CD14-positive monocyte (primary cell): ENCODE measurements at regions not wholly inside any gene's neighbourhood (a gene's known extent, or its start where the extent isn't known, plus 50 kb on each side); places are given as distances from the start of the nearest gene placed in this dataset.
A peak's percentile ranks its signal among the peaks of the same experiment; 100 is the strongest.

Source experiments
- DNase-seq, 3 donors: peaks; one replicate each; pipeline ENCODE4 v3.0.0-alpha.2; 2011 to 2022
- H2AFZ ChIP-seq: 2 replicates; pipeline ENCODE4 v1.6.0; 2012; ENCODE audit warnings: mild to moderate bottlenecking, low read depth, low read length, inconsistent platforms; ENCODE audit not compliant: insufficient read depth, poor library complexity, severe bottlenecking
- H3K27ac ChIP-seq, 2 donors: 1 replicate in 1 of 2; 2 replicates in 1 of 2; pipeline ENCODE4 v1.5.1; 2012 to 2013; ENCODE audit warnings: low read length in 2 of 2, control low read depth in 1 of 2, inconsistent platforms in 1 of 2, low read depth in 1 of 2, mild to moderate bottlenecking in 1 of 2
- H3K27me3 ChIP-seq, 2 donors: one replicate each; pipeline versions ENCODE4 v1.6.0 to v1.6.1; 2011 to 2013; ENCODE audit warnings: low read length in 2 of 2; ENCODE audit not compliant: control insufficient read depth in 2 of 2, insufficient read depth in 2 of 2
- H3K36me3 ChIP-seq, 2 donors: replicated peaks in 1 of 2; 1 replicate in 1 of 2; 2 replicates in 1 of 2; pipeline versions ENCODE4 v1.5.1 to v1.6.1; 2012 to 2013; ENCODE audit warnings: low read length in 2 of 2, control low read depth in 1 of 2, inconsistent platforms in 1 of 2, mild to moderate bottlenecking in 1 of 2; ENCODE audit not compliant: insufficient read depth in 2 of 2, control insufficient read depth in 1 of 2
- H3K4me1 ChIP-seq, 2 donors: 1 replicate in 1 of 2; 2 replicates in 1 of 2; pipeline versions ENCODE4 v1.5.1 to v1.6.1; 2012 to 2013; ENCODE audit warnings: low read length in 2 of 2, control low read depth in 1 of 2, inconsistent platforms in 1 of 2, mild to moderate bottlenecking in 1 of 2, moderate library complexity in 1 of 2; ENCODE audit not compliant: insufficient read depth in 2 of 2, control insufficient read depth in 1 of 2
- H3K4me2 ChIP-seq: replicated peaks from 2 replicates; pipeline ENCODE3; 2012; ENCODE audit warnings: low read length, moderate library complexity, mild to moderate bottlenecking; ENCODE audit not compliant: poor library complexity, severe bottlenecking; ENCODE audit errors: extremely low read depth
- H3K4me3 ChIP-seq, 3 experiments: fragments of 200-600 bp in 1 of 3; sonication (generic) in 1 of 3; replicated peaks in 1 of 3; 1 replicate in 2 of 3; 2 replicates in 1 of 3; pipeline ENCODE4 v1.5.1; 2011 to 2013; ENCODE audit warnings: low read length in 3 of 3, mild to moderate bottlenecking in 3 of 3, control low read depth in 2 of 3, low read depth in 2 of 3, inconsistent platforms in 1 of 3, moderate library complexity in 1 of 3
- H3K79me2 ChIP-seq: 2 replicates; pipeline ENCODE4 v1.6.0; 2012; ENCODE audit warnings: mild to moderate bottlenecking, control low read depth, inconsistent platforms, low read length, moderate library complexity; ENCODE audit not compliant: insufficient read depth
- H3K9ac ChIP-seq: 2 replicates; pipeline ENCODE4 v1.6.0; 2017; ENCODE audit warnings: low read length, mild to moderate bottlenecking; ENCODE audit not compliant: insufficient read depth, poor library complexity, severe bottlenecking
- H3K9me3 ChIP-seq, 2 donors: replicated peaks in 1 of 2; 1 replicate in 1 of 2; 2 replicates in 1 of 2; pipeline versions ENCODE4 v1.5.1 to v1.6.1; 2012 to 2013; ENCODE audit warnings: low read length in 2 of 2, control low read depth in 1 of 2; ENCODE audit not compliant: control insufficient read depth in 1 of 2, insufficient read depth in 1 of 2
- H4K20me1 ChIP-seq: 2 replicates; pipeline ENCODE4 v1.6.0; 2012; ENCODE audit warnings: mild to moderate bottlenecking, low read length, control low read depth, moderate library complexity; ENCODE audit not compliant: insufficient read depth
- H3K27ac Mint-ChIP-seq, 7 donors: one replicate each; pipeline ENCODE4 v1.8.0; 2020; ENCODE audit warnings: mild to moderate bottlenecking in 7 of 7, mixed read lengths in 7 of 7, moderate library complexity in 6 of 7, inconsistent platforms in 2 of 7
- H3K27me3 Mint-ChIP-seq, 3 donors: one replicate each; pipeline ENCODE4 v1.8.0; 2021 to 2022; ENCODE audit warnings: low read depth in 3 of 3, mild to moderate bottlenecking in 3 of 3, mixed read lengths in 3 of 3, moderate library complexity in 3 of 3, inconsistent platforms in 1 of 3
- H3K36me3 Mint-ChIP-seq, 2 donors: one replicate each; pipeline ENCODE4 v1.8.0; 2020; ENCODE audit warnings: mixed read lengths in 2 of 2, inconsistent platforms in 1 of 2, mild to moderate bottlenecking in 1 of 2
- H3K4me1 Mint-ChIP-seq: one replicate; pipeline ENCODE4 v1.8.0; 2020; ENCODE audit warnings: mild to moderate bottlenecking, mixed read lengths
- H3K4me3 Mint-ChIP-seq, 2 donors: one replicate each; pipeline ENCODE4 v1.8.0; 2020; ENCODE audit warnings: mild to moderate bottlenecking in 2 of 2, mixed read lengths in 2 of 2, moderate library complexity in 1 of 2
- H3K9me3 Mint-ChIP-seq, 7 donors: one replicate each; pipeline ENCODE4 v1.8.0; 2020 to 2022; ENCODE audit warnings: mixed read lengths in 7 of 7, mild to moderate bottlenecking in 6 of 7, moderate library complexity in 6 of 7, inconsistent platforms in 2 of 7
- CTCF ChIP-seq: fragments of 200-600 bp; IDR thresholded peaks from one replicate; pipeline ENCODE4 v1.8.0; 2022; ENCODE audit warnings: antibody characterized with exemption, mild to moderate bottlenecking
- WGBS: methylation state at CpG from one replicate; pipeline ENCODE4 v1.1.5; 2013; ENCODE audit warnings: missing lambda C conversion rate; ENCODE audit not compliant: insufficient coverage; 5-methylcytosine and 5-hydroxymethylcytosine counted together
- intact Hi-C, 2 donors: fragments of 100-400 bp; cut with micrococcal nuclease; formaldehyde crosslinking; loops; one replicate each; pipeline versions ENCODE4 v1.15.0 to v1.15.1; 2023

DNA sequence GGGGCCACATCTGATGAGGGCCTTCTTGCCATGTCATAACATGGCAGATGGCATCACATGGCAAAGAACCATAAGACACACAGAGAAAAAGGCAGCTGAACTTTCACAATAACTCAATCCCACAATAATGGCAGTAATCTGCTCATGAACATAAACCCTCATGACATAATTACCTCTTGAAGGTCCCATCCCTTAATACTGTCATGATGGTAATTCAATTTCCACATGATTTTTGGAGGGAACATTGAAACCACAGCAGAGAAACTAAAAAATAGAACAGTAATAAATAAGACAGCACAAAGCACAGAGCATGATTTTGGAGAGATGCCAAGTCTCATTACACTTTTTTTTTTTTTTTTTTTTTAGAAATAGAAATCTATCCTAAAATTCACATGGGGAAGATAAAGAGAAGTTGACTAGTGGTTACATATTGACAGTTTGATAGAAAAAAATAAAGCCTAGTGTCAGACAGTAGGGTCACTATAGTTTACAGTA, 61.8 kb upstream of the ATF7IP start:
- intact Hi-C loops, result no loop called here
- Mint-ChIP-seq H3K4me1 (peaks cover 10% of the 10 kb centered on the region), H3K4me3 (no peak overlapping the region), H3K9me3 (peaks cover 12 to 41% (median 24%) of the 10 kb centered on the region in 7 donors), H3K36me3 (no peaks in the 10 kb centered on the region), H3K27ac (peak overlapping the region in 1 of 7 donors; percentile 15), H3K27me3 (peaks cover 0 to 3% (median 1%) of the 10 kb centered on the region in 3 donors)
- H3K4me1 ChIP-seq, result peaks cover 7 to 8% of the 10 kb centered on the region in 2 donors
- no peak for DNase-seq
- no peak overlapping the region for H2AFZ ChIP-seq
- H3K79me2 ChIP-seq, result no peaks in the 10 kb centered on the region
- no peaks in the 10 kb centered on the region for H4K20me1 ChIP-seq
- no peaks in the 10 kb centered on the region for H3K27me3 ChIP-seq
- no peak overlapping the region for H3K4me3 ChIP-seq
- H3K36me3 ChIP-seq, result no peaks in the 10 kb centered on the region
- TF ChIP-seq CTCF, result no peak
- peaks cover 9 to 14% of the 10 kb centered on the region in 2 donors for H3K9me3 ChIP-seq
- no peak overlapping the region for H3K9ac ChIP-seq
- H3K27ac ChIP-seq, result no peak overlapping the region
- H3K4me2 ChIP-seq, result no peak overlapping the region

DNA sequence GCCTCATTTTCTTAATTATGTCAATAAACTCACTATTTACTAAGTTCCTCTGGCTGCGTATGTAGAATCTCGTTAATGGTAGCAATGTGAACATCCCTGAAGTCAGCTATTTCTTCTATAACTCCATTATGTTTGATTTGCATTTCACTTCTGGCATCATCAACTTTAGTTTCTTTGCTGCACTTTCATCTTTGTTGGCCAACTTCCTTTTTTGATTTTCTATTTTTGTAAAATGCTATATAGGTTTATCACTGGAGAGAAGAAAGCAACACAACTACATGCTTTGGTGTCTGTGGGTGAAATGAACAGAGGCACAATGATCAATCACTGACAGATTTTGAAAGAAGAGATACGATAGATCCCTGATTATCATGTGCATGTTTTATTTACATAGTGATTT, 58.5 kb upstream of the ATF7IP start:
- Mint-ChIP-seq H3K9me3 (peaks cover 0 to 21% (median 5%) of the 10 kb centered on the region in 7 donors), H3K4me1 (peaks cover 16% of the 10 kb centered on the region), H3K36me3 (no peaks in the 10 kb centered on the region), H3K27me3 (peaks cover 0 to 3% (median 1%) of the 10 kb centered on the region in 3 donors), H3K27ac (peak overlapping the region in 1 of 7 donors; percentile 61), H3K4me3 (no peak overlapping the region)
- no peak for DNase-seq
- no peak overlapping the region for H3K4me2 ChIP-seq
- WGBS, result no CpG with 5 or more reads among the region's 3 CpGs
- no peaks in the 10 kb centered on the region for H3K9me3 ChIP-seq
- no peak for TF ChIP-seq CTCF
- H3K79me2 ChIP-seq, result no peaks in the 10 kb centered on the region
- H3K27me3 ChIP-seq, result no peaks in the 10 kb centered on the region
- peaks cover 8 to 10% of the 10 kb centered on the region in 2 donors for H3K4me1 ChIP-seq
- no peaks in the 10 kb centered on the region for H4K20me1 ChIP-seq
- H2AFZ ChIP-seq, result peak overlapping the region; percentile 29
- no peaks in the 10 kb centered on the region for H3K36me3 ChIP-seq
- peak overlapping the region in 1 of 2 donors; percentile 32 for H3K27ac ChIP-seq
- intact Hi-C loops, result no loop called here
- H3K9ac ChIP-seq, result no peak overlapping the region
- no peak overlapping the region for H3K4me3 ChIP-seq
